ENCODE measurements at regions not wholly inside any gene's neighbourhood (a gene's known extent, or its start where the extent isn't known, plus 50 kb on each side); places are given as distances from the start of the nearest gene placed in this dataset.
"Not testable (repeated sequence)": the region's sequence is repeated elsewhere in the genome, so short reads cannot be mapped to it uniquely, and the experiment has no call there.

GRCh38 chr9:78430387-78430786 is 133.5 kb downstream of the PSAT1 start:
- H3K4me3 ChIP-seq (ENCODE audit: low read depth, poor library complexity, severe bottlenecking): no peak overlapping the region
- WGBS, 2 donors: 86 to 93% methylated on average over 3 of the region's 3 CpGs
- DNase-seq (ENCODE audit: low spot score in 2 of 2): no peak
- TF ChIP-seq, protein P1, sequence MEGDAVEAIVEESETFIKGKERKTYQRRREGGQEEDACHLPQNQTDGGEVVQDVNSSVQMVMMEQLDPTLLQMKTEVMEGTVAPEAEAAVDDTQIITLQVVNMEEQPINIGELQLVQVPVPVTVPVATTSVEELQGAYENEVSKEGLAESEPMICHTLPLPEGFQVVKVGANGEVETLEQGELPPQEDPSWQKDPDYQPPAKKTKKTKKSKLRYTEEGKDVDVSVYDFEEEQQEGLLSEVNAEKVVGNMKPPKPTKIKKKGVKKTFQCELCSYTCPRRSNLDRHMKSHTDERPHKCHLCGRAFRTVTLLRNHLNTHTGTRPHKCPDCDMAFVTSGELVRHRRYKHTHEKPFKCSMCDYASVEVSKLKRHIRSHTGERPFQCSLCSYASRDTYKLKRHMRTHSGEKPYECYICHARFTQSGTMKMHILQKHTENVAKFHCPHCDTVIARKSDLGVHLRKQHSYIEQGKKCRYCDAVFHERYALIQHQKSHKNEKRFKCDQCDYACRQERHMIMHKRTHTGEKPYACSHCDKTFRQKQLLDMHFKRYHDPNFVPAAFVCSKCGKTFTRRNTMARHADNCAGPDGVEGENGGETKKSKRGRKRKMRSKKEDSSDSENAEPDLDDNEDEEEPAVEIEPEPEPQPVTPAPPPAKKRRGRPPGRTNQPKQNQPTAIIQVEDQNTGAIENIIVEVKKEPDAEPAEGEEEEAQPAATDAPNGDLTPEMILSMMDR (IDR thresholded peaks at IDR 0.05): no peak
- TF ChIP-seq POLR2A (IDR thresholded peaks at IDR 0.05): no peak
- intact Hi-C loops (cut with DNase I; ENCODE audit: low total_unique reads): no loop called here

DNA sequence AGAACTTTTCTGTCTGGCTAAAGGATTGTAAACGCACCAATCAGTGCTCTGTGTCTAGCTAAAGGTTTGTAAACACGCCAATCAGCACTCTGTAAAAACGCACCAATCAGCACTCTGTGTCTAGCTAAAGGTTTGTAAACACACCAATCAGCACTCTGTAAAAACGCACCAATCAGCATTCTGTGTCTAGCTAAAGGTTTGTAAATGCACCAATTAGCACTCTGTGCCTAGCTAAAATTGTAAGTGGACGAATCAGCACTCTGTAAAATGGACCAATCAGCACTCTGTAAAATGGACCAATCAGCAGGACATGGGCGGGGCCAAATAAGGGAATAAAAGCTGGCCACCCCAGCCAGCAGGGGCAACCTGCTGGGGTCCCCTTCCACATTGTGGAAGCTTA is 134.1 kb downstream of the PSAT1 start:
- intact Hi-C loops (cut with DNase I; ENCODE audit: low total_unique reads); H3K4me3 ChIP-seq (ENCODE audit: low read depth, poor library complexity, severe bottlenecking); DNase-seq (ENCODE audit: low spot score in 2 of 2): not testable (repeated sequence)
- 86 to 90% methylated on average over 6 of the region's 6 CpGs for WGBS, 2 donors

DNA sequence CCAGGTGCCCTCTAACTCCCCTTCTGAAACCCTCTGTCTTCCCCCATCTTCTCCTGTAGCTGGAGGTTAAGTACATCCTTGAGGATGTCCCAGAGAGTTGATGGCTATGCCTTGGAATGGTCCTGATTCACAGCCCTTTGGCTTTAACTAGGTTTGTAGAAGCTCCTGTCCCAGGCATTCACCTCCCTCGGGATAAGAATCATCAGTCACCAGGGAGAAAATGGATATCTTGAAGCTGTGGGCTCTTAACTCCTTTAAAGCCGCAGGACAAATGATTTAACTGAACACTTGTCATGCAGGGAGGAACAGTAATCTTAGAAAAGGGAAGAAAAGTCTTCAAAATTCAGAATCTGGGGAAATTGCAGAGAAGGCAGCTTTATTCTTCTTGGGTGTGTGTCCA is 139.9 kb downstream of the PSAT1 start:
- no peak for DNase-seq (ENCODE audit: low spot score in 2 of 2)
- H3K4me3 ChIP-seq (ENCODE audit: low read depth, poor library complexity, severe bottlenecking): no peak overlapping the region
- no peak for TF ChIP-seq POLR2A (IDR thresholded peaks at IDR 0.05)
- TF ChIP-seq, protein P1 (IDR thresholded peaks at IDR 0.05): no peak
- WGBS, 2 donors: 84 to 85% methylated on average over 2 of the region's 2 CpGs
- intact Hi-C loops (cut with DNase I; ENCODE audit: low total_unique reads): no loop called here

GRCh38 chr9:78437296-78437695 is 140.4 kb downstream of the PSAT1 start:
- 73 to 74% methylated on average over 2 of the region's 2 CpGs for WGBS, 2 donors
- no peak for DNase-seq (ENCODE audit: low spot score in 2 of 2)
- intact Hi-C loops (cut with DNase I; ENCODE audit: low total_unique reads): no loop called here
- H3K4me3 ChIP-seq (ENCODE audit: low read depth, poor library complexity, severe bottlenecking): no peak overlapping the region
- no peak for TF ChIP-seq POLR2A (IDR thresholded peaks at IDR 0.05)
- TF ChIP-seq, protein P1 (IDR thresholded peaks at IDR 0.05): no peak

- 81 to 84% methylated on average over 7 of the region's 7 CpGs for WGBS, 2 donors
- no peak for DNase-seq (ENCODE audit: low spot score in 2 of 2)
- intact Hi-C loops (cut with DNase I; ENCODE audit: low total_unique reads): no loop called here
- no peak for TF ChIP-seq POLR2A (IDR thresholded peaks at IDR 0.05)
- TF ChIP-seq, protein P1 (IDR thresholded peaks at IDR 0.05): no peak
- no peak overlapping the region for H3K4me3 ChIP-seq (ENCODE audit: low read depth, poor library complexity, severe bottlenecking)
These were observed 140.9 kb downstream of the PSAT1 start for GRCh38 chr9:78437806-78438205.

- TF ChIP-seq POLR2A (IDR thresholded peaks at IDR 0.05): no peak
- TF ChIP-seq, protein P1 (IDR thresholded peaks at IDR 0.05): no peak
- intact Hi-C loops (cut with DNase I; ENCODE audit: low total_unique reads): no loop called here
- WGBS, 2 donors: 44 to 49% methylated on average over 6 of the region's 6 CpGs
- no peak for DNase-seq (ENCODE audit: low spot score in 2 of 2)
- H3K4me3 ChIP-seq (ENCODE audit: low read depth, poor library complexity, severe bottlenecking): no peak overlapping the region
These were observed 141.3 kb downstream of the PSAT1 start for GRCh38 chr9:78438211-78438610.
